Stimulated activated CD4-positive, alpha-beta T cell treated with anti-CD3 and anti-CD28 coated beads, TNF-alpha, amount 100 ng/mL, for 4 hours (primary cell): ENCODE measurements at regions not wholly inside any gene's neighbourhood (a gene's known extent, or its start where the extent isn't known, plus 50 kb on each side); places are given as distances from the start of the nearest gene placed in this dataset.
"Not testable (repeated sequence)": the region's sequence is repeated elsewhere in the genome, so short reads cannot be mapped to it uniquely, and the experiment has no call there.

Experiments used
- DNase-seq, 3 experiments: peaks; one replicate each; pipeline ENCODE4 v3.0.0-alpha.2; 2020; ENCODE audit warnings: low read depth in 3 of 3

GRCh38 chr5:155699385-155699784, 627.6 kb upstream of the SGCD start:
- no peak for DNase-seq

GRCh38 chr5:155700333-155700732, 626.6 kb upstream of the SGCD start:
- no peak for DNase-seq

- no peak for DNase-seq
Measured at GRCh38 chr5:155711882-155712281, 615.1 kb upstream of the SGCD start.

- DNase-seq: not testable (repeated sequence)
Measured at GRCh38 chr5:155714435-155714834, 612.5 kb upstream of the SGCD start.

GRCh38 chr5:155726267-155726666, 600.7 kb upstream of the SGCD start:
- no peak for DNase-seq

- DNase-seq: no peak
Measured at GRCh38 chr5:155727512-155728145, 599.3 kb upstream of the SGCD start.

GRCh38 chr5:155728146-155728856, 598.7 kb upstream of the SGCD start:
- DNase-seq: no peak

GRCh38 chr5:155728857-155729683, 597.9 kb upstream of the SGCD start:
- no peak for DNase-seq

GRCh38 chr5:155729684-155730059, 597.3 kb upstream of the SGCD start:
- DNase-seq: no peak

- DNase-seq: no peak
Measured at GRCh38 chr5:155732587-155733376, 594.2 kb upstream of the SGCD start.

GRCh38 chr5:155733935-155734334, 593.0 kb upstream of the SGCD start:
- DNase-seq: no peak

- DNase-seq: no peak
Measured at GRCh38 chr5:155735388-155735787, 591.6 kb upstream of the SGCD start.

GRCh38 chr5:155738616-155739015, 588.3 kb upstream of the SGCD start:
- no peak for DNase-seq

- DNase-seq: no peak
Measured at GRCh38 chr5:155746367-155747038, 580.5 kb upstream of the SGCD start.

- no peak for DNase-seq
Measured at GRCh38 chr5:155750101-155750500, 576.9 kb upstream of the SGCD start.

- DNase-seq: no peak
Measured at GRCh38 chr5:155750571-155750970, 576.4 kb upstream of the SGCD start.

GRCh38 chr5:155753943-155754581, 572.9 kb upstream of the SGCD start:
- no peak for DNase-seq

GRCh38 chr5:155759252-155759651, 567.7 kb upstream of the SGCD start:
- no peak for DNase-seq

- no peak for DNase-seq
Measured at GRCh38 chr5:155759984-155760383, 567.0 kb upstream of the SGCD start.

GRCh38 chr5:155761502-155761901, 565.5 kb upstream of the SGCD start:
- no peak for DNase-seq

GRCh38 chr5:155765715-155766114, 561.2 kb upstream of the SGCD start:
- no peak for DNase-seq
